HL-60/S4 treated with retinoic acid at 250 ng/mL for 4 days and 3 days (cell line): ENCODE measurements at regions not wholly inside any gene's neighbourhood (a gene's known extent, or its start where the extent isn't known, plus 50 kb on each side); places are given as distances from the start of the nearest gene placed in this dataset.

Source experiments
- in situ Hi-C: fragments of 300-500 bp; cut with MboI; formaldehyde crosslinking; loops from 2 replicates; pipeline ENCODE4 v1.7.0; 2022; ENCODE audit warnings: low sequenced_read_pairs

GRCh38 chr10:29104661-29105399, 184.0 kb upstream of the LYZL1 start:
- in situ Hi-C loops = no loop called here

GRCh38 chr10:29105516-29106215, 183.2 kb upstream of the LYZL1 start:
- in situ Hi-C loops = no loop called here

- in situ Hi-C loops = no loop called here
These were observed 182.6 kb upstream of the LYZL1 start for GRCh38 chr10:29106287-29106686.

- in situ Hi-C loops = no loop called here
These were observed 180.9 kb upstream of the LYZL1 start for GRCh38 chr10:29107866-29108498.

GRCh38 chr10:29109707-29110571, 178.9 kb upstream of the LYZL1 start:
- in situ Hi-C loops = no loop called here

- in situ Hi-C loops = no loop called here
These were observed 175.8 kb upstream of the LYZL1 start for GRCh38 chr10:29112827-29113615.

- in situ Hi-C loops = no loop called here
These were observed 175.3 kb upstream of the LYZL1 start for GRCh38 chr10:29113616-29113945.

- in situ Hi-C loops = no loop called here
These were observed 174.7 kb upstream of the LYZL1 start for GRCh38 chr10:29114141-29114540.

- in situ Hi-C loops = no loop called here
These were observed 171.1 kb upstream of the LYZL1 start for GRCh38 chr10:29117781-29118180.

GRCh38 chr10:29119374-29119773, 169.5 kb upstream of the LYZL1 start:
- in situ Hi-C loops = no loop called here

- in situ Hi-C loops = no loop called here
These were observed 168.7 kb upstream of the LYZL1 start for GRCh38 chr10:29120216-29120615.

- in situ Hi-C loops = no loop called here
These were observed 164.0 kb upstream of the LYZL1 start for GRCh38 chr10:29124864-29125263.

- in situ Hi-C loops = no loop called here
These were observed 161.7 kb upstream of the LYZL1 start for GRCh38 chr10:29127037-29127700.

GRCh38 chr10:29127731-29128130, 161.1 kb upstream of the LYZL1 start:
- in situ Hi-C loops = no loop called here

GRCh38 chr10:29130190-29130673, 158.6 kb upstream of the LYZL1 start:
- in situ Hi-C loops = no loop called here

- in situ Hi-C loops = no loop called here
These were observed 156.8 kb upstream of the LYZL1 start for GRCh38 chr10:29131952-29132547.

GRCh38 chr10:29132551-29133111, 156.2 kb upstream of the LYZL1 start:
- in situ Hi-C loops = no loop called here

- in situ Hi-C loops = no loop called here
These were observed 153.5 kb upstream of the LYZL1 start for GRCh38 chr10:29135337-29135736.

- in situ Hi-C loops = no loop called here
These were observed 152.5 kb upstream of the LYZL1 start for GRCh38 chr10:29136411-29136810.
